CD1c-positive myeloid dendritic cell (primary cell): ENCODE measurements at regions not wholly inside any gene's neighbourhood (a gene's known extent, or its start where the extent isn't known, plus 50 kb on each side); places are given as distances from the start of the nearest gene placed in this dataset.

Experiments
- DNase-seq: peaks from one replicate; pipeline ENCODE4 v3.0.0-alpha.2; 2016; ENCODE audit errors: extremely low spot score

DNA sequence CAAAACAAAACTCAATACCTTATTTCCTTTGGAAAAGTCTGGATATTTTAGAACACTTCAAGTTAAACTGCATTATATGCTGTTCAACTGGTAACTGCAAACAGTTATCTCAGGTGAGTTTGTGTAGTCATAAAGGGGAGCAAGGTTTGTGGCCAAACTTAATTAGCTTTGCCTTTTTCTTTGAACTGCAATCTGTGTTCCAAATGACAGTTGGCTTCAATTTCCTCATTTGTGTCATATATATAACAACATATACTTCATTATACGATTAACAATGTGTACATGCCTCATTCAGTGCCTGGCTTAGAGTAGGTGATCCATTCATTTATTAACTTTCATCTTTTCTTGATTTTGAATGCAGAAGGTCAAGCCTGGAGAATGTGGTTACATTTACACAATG, 55.8 kb downstream of the KCNE4 start:
- no peak for DNase-seq

DNA sequence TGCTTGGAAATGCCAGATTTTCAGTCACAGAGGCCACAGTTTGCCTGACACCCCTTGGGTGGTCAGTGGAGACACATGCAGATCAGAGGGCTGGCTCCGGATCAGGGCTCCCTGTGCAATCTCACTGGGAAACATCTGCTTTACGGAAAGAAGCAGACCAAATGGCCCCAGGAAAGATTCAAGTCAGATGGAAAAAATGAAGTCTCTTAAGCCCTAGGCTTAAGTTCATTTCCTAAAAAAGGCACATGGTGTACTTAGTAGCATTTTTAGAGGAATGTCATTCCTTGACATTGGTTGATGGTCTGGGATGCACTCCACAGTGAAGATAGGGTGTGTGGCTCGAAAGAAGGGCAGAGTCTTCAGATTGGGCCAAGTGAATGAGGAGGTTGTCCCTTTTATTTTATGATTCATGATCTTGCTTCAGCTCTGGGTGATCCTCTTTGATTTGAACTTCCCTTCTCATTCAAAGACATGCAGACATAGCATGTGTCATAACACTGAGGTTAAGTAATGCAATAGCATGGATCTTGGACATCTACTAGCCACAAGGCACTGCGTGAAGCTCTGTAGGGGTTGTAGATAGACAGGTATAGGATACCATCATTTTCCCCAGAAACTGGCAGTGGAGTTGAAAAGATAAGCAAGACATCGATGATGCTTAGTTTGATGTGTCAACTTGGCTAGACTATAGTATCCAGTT, 56.5 kb downstream of the KCNE4 start:
- DNase-seq: no peak

DNA sequence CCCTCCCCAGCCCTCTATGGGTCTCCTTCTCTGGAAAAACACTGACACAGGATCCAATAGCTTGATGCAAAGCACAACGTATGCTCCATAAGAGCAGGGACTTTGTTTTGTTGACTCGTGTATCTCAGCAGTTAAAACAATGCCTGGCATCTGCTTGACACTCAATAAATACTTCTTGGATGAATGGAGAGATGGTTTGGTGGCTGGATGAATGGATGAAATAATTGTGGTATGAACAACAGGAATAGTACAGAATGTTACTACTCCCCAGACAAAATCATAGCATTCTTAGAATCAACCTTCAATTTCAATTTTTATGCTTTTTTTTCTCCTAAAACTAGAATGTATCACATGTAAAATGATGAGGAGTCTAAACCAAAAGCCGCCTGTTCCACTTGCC, 57.4 kb downstream of the KCNE4 start:
- no peak for DNase-seq

DNA sequence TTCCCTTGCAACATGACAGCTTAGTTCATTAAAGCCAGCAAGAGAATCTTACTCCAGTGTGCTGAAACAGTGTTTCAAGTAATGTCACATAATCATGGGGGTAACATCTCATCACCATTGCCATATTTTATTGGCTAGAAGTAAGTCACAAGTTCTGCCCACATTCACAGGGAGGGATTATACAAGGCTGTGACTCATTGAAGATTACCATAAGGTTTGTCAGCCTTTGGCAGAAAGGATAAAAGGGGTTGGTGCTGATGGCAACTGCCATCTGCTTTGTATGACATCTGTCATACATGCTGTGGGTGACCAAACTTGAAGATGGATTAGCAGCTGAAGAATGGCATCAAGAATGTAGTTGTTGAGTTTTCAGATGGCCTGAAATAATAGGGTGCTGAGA, 61.2 kb downstream of the KCNE4 start:
- DNase-seq: no peak

DNA sequence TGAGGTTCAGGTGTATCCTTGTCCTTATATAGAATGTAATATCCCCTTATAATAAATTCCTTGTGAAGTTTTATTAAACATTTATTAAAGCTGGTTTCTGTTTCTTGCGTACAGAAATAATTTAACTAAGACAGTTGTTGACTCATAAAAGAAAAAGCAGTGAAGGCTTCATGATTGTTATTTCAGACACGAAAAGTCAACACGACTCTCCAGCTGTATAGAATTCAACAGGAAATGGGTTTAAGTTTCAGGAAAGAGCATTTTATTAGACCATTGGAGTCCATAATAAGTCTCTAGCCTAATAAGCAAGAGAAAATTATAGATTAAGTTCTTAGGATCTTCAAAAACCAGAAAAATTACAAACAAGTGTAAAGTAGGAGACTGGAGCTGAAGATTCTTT, 62.2 kb downstream of the KCNE4 start:
- DNase-seq: no peak

DNA sequence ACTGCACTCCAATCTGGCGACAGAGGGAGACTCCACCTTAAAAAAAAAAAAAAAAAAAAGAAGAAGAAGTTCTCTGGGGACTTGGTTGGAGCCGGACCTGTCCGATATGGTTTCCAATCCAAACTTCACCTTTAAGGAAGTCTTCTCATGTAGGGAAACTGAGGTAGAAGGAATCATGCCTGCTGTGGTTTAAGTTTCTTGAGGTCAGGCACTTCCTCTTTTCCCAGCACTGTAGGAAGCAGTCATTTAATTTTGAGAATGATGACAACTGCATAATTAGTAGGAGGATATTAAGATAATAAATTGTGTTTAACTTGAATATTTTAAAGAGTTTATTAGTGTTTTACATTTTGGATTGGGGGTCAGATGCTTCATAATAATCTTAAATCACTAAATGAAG, 62.9 kb downstream of the KCNE4 start:
- DNase-seq: no peak

DNA sequence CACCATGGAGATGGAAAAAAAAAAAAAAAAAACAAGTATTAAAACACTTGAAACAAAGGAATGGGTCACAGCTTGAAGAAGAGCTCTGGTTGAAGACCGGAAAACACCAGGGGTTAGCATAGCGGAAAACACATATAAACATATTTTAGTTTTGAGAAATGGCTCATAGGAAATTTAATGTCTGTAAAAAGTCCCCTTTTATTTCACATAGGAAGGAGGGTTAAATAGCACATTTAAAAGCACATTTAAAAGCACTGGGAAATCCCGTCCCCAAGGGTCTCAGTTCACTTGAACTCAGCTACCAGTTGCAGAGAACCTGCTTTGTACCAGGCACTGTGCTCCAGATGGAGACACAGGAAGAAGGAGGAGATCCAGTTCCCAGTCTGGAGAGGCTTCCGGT, 65.5 kb downstream of the KCNE4 start:
- DNase-seq: no peak

DNA sequence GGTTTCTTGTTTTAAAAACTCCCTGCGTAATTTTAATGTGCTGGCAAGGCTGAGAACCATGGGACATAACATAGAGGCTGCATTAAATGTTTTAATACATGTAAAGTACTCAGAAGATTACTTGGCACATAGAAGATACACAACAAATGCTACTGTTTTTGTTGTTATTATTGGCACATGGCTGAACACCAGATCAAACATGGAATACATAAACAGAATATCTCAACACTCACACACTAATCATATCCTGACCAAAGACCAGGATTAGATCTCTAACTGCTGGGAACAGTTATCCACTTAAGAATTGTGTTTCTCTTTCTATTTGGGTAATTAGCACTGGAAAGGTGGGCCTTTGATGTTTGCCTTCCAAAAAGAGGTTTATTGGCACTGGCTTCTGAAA, 69.3 kb downstream of the KCNE4 start:
- DNase-seq: no peak

DNA sequence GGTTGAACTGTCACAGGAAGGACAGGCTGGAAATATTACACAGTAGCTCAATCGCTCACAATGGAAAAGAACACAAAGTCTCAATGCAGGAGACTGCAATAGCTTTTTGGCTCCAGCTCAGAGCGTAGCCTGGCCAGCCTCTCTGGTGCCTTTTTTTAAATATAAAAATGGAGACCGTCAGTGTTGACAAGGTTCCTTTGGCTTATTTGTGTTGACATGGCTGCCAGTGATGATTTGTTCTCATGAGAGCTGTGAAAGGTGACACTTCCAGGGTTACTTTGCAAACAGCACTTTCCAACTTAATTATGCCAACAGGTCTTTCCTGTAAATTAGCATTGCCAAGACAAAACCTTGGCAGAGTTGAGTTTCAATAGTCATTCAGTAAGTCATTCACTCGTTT, 70.8 kb downstream of the KCNE4 start:
- DNase-seq: no peak

DNA sequence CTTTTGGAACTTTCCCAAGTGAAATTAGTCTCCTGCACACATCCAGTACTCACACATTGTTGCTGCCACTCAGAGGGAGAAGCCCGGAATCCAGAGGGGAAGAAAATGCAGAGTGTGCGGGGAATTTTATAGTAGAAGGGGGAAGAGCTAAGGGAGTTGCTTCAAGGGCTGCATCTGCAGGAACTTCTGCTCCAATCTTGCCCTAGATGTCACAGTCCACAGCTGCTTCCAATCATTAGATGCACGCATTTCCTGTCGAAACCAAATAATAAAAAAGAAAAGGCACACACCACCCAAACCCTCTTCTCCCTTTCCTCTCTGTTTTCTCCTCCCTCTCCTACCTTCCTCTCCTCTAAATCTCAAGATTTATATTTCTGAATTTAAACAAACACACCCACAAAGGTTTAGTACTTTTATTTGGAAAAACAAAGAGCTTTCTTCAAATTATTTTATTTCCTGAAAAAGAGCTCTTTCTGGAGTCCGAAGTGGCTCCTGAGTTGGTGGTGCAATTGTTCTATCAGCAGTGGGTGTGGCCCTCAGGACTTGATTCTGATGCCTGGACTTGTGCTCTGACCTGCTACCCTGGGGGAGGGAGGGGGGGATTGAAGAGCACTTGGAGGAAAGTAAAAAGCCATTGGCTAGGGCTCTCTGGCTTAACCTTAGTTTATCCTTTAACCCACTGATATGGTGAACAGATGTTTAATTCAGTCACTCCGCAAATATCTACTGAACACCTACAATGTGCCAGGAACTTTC, 72.0 kb downstream of the KCNE4 start:
- DNase-seq: no peak

DNA sequence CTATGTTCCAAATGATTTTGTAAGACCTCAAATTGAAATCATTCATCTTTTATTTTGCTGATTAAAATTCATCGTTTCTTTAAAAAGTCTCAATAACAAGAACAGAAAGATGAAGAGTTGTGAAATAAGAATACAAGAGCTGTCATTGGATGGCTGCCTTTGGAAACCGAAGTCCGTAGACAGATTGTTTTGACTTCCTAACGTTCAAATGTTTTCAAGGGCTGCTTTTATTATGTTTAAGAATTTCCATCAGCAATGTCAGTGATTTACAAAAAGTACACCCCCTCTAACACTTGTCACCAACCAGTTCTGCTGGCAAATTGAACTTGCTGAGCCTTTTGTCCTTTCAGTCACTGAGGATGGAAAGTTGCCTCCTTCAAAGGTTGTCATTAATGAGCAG, 89.6 kb downstream of the KCNE4 start:
- no peak for DNase-seq

DNA sequence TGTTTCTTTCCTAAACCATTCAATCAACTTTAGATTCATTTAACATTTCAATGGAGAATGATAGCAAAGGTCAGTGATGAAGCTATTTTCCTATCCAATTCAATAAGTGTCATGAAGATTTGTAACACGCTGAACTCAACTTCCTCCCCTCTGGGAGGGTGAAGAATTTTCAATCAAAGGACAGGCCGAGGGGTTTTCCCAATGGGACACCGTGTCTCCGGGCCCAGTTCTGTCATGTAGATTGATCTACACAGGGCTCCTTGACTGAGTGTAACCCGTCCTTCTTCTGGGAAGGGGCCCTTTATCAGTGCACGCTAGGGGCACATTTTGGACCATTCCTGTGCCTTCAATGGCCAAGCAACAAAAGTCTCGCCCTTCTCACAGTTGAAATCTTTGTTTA, 90.1 kb downstream of the KCNE4 start:
- DNase-seq: no peak

DNA sequence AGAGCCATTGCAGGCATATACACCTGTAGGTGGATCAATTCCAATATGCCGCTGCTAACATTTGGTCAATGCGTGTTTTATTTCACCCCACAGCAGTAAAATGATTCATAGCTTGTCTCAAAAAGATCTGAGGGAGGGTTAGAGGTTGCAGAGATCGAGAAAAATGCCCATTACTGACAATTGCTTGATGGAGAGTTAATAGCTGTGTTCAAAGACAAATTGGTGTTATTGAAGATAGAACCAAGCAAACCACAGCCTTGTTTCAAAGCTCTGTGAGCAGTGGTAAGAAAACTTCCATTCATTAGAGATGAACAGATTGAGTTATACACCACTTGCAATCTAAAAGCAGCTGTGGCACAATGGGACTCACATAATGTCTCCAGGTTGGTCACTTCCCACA, 95.4 kb downstream of the KCNE4 start:
- DNase-seq: no peak

DNA sequence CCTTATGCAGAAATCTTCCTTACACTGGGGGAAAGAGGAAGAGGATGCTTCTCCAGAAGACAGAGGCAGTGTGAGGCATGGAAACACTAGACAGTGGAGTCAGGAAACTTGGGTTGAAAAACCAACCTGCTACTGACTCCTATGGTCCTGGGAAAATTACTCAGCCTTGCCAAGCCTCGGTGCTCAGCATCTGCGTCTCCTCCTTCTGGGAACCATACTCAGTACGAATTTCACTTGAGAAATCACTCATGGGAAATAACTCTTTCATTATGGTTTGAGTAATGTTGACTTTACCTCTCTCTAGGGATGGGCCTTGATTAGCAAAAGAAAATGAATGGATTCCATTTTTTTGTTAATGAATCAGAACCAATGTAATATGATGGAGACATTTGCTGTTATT, 96.5 kb downstream of the KCNE4 start:
- DNase-seq: no peak

DNA sequence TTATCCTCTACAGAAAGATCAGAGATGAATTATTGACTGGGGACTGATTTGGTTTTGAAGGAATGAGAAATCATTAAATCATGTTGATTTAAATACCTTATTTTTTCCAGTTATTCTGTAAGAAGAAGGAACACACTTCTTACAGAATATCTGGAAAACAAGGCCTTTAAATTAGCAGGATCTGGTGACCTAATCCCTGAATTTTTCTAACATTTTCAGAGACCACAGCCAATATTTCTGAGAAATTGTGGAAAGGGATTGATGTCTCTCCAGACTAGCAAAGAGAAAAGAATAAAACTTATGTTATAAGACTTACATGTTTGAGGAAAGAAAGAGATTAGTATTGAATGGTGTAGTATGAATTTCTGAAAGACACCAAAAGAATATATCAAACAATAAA, 104.0 kb downstream of the KCNE4 start:
- DNase-seq: no peak

DNA sequence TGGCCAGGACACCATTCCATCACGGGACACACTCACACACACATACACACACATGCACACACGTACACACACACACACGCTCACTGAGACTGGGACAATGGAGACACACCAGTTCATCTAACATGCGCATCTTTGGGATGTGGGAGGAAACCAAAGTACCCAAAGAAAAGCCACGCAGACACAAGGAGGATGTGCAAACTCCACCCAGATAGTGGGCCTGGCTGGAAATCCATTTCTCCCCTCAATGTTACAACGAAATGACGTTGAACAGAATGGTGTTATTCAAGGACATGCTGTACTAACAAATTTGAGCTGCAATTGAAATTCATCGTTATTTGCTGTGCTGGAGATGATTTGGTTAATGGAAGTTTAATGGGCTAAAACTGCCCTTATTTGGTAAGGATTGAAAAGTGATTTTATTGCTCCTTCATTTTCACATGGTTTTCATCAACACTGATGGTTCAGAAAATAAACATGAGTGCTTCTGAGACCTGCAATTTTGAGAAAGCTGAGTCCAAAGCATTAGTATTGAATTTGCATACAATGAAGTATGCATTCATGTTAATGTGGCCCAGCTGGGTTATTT, 110.0 kb downstream of the KCNE4 start:
- no peak for DNase-seq

DNA sequence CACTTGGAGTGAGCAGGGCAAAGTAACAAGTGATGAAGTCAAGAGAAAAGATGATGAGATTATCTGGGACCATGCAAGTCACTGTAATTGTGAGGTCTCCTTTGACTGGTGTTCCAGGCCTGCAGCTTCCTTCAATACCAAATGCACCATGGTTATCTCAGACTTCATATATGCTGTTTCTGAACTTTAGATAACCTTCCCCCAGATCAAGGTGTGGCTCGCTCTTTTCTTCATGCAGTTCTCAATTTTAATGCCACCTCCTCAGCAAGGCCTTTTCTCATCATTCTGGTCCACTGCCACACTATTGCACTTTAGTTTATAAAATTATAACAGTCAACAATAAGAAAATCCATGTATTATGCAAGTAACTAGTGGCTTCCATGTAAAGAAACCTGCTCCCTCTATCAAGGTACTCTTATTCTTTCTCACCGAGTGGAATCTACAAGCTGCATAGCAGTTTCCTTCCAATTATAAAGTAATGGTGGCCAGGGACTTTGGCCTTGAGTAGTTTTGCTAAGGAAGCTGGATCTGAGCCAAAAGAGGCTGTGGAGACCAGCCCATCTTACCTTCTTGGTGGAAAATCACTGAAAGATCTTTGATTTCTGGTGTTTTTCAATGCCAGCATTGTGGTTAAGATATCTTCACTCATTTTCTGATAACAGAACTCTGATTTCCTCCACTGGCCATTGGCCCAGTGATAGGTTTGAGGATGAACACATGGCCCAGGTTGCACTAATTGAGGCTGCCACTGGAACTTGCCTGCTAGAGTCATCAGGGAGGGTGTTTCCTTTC, 113.6 kb downstream of the KCNE4 start:
- DNase-seq: no peak

DNA sequence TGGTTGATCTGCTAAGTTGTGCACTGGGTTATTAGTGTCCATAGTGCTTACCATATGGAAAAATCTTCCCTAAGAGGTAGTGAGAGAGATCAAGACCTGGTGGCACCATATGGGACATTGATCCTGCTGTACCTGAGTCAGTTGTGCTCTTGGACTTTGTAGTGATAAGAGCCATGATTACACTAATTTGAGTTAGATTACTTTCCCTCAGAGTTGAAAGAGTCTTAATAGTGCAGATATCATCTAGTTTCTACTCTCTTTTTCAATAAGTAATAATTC, 114.2 kb downstream of the KCNE4 start:
- no peak for DNase-seq

DNA sequence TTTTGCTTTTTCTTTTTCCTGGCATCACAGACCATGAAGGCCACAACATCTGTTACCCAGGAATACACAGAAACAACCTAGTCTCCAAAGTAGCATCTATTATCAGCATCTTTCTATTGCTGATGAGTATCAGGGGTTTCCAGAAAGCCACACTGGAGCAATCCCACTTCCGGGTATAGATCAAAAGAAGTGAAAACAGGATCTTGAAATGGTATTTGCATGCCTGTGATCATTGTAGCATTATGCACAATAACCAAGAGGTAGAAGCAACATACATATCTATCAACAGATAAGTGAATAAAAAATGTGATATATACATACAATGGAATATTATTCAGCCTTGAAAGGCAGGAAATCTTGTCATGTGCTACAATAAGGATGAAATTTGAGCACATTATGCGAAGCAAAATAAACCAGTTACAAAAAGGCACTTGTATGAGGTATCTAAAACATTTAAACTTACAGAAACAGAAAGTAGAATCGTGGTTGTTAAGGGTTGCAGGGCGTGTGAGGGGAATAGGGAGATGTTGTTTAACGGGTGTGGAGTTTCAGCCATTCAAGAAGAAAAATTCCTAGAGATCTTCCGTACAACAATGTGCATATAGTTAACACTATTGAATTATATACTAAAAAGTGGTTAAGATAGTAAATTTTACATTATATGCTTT, 115.1 kb downstream of the KCNE4 start:
- no peak for DNase-seq

DNA sequence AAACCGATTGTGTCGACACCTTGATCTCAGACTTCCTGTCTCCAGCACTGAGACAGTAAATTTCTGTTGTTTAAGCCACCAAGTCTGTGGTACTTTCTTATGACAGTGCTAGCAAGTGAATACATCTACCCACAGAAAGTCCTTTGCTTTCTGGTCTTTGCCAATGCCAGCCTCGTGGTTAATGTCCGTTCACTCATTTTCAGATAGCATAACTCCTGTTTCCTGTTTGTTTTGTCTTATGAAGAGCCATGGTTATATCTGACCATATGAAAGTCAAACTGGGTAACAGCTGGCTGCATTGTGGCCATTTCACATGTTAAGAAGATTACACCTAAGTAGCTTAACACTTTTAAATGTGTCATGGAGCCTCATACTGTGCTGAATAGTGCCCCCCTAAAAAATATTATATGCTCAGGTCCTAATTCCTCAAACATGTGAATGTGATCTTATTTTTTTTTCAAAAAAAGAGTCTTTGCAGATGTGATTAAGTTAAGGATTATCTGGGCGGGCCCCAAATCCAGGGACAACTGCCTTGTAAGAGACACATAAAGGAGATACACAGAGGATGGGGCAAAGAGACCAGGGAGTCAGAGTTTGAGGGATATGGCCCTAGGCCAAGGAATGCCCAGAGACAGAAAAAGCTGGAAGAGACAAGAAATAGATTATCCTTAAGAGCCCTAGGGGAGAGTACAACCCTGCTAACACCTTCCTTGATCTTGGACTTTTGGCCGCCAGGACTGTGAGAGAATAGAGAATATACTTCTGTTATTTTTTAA, 118.0 kb downstream of the KCNE4 start:
- DNase-seq: no peak

DNA sequence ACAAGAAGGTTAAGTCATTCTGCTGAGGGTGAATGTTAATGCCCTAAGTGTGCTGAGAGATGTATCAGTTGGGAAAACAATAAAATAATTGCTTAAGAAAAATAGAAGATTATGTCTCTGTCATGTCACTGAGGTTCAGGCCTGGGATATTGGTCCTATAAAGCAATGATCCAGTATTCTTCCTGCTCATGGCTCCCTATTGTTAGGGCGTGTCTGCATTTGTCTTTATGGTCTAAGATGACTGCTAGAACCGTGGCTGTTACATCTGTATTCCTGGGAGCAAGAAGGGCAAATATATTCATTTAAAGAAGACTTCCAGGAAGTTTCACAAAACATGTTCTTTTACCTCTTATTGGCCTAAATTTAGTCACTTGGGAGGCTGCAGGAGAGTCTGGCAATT, 125.0 kb downstream of the KCNE4 start:
- no peak for DNase-seq

DNA sequence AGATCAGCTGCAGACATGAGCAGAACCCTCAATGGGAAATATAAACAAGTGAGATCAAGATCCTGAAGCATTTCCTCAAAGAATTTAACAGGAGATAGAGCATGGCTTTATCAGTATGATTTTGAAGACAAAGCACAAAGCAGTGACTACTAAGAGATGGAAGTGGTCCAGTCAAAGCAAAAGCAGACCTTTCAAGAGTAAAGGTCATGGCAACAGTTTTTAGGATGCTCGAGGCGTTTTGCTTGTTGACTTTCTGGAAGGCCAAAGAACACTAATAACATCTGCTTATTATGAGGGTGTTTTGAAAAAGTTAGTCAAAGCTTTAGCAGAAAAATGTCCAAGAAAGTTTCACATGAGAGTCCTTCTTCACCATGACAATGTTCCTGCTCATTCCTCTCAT, 128.5 kb downstream of the KCNE4 start:
- no peak for DNase-seq
